Gastroesophageal sphincter (tissue), 3 donors: ENCODE measurements at regions not wholly inside any gene's neighbourhood (a gene's known extent, or its start where the extent isn't known, plus 50 kb on each side); places are given as distances from the start of the nearest gene placed in this dataset.

Experiments used
- POLR2A ChIP-seq, 2 donors: fragments of 450-650 bp; IDR thresholded peaks; one replicate each; pipeline ENCODE4 v1.6.1; 2017; ENCODE audit warnings: antibody characterized with exemption in 2 of 2, mild to moderate bottlenecking in 2 of 2, moderate library complexity in 1 of 2
- POLR2AphosphoS5 ChIP-seq: sonication (generic); formaldehyde crosslinking; IDR thresholded peaks from one replicate; pipeline ENCODE4 v1.6.1; 2017; ENCODE audit warnings: antibody characterized with exemption
- TF ChIP-seq, protein P1 (sequence below), 4 experiments: fragments of 200-600 bp in 2 of 4; fragments of 450-650 bp in 2 of 4; sonication (generic) in 1 of 4; IDR thresholded peaks; one replicate each; pipeline ENCODE4 v1.5.1; 2017 to 2019; ENCODE audit warnings: antibody characterized with exemption in 4 of 4, mild to moderate bottlenecking in 2 of 4, moderate library complexity in 2 of 4

DNA sequence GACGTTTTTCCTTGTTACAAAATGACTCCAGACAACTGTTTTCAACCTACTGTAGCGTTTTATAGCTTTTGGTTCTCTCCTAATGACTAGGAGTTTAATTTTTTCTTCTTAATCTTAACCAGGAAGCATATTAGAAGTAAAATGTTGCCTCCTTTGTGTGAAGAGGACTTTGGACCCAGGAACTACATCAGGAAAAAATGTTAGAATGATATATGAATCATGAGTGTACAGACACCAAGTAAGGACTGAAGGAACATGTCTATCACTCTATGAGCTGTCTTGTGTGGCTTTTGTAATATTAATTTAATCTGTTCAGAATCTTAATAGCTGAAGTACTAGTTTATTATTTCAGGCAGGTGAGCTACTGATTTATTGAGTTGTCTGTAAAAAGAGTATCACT lies 71.0 kb upstream of the MARCKS start:
- TF ChIP-seq POLR2A (IDR thresholded peaks at IDR 0.05) (no peak), POLR2AphosphoS5 (no peak)
- TF ChIP-seq, protein P1, sequence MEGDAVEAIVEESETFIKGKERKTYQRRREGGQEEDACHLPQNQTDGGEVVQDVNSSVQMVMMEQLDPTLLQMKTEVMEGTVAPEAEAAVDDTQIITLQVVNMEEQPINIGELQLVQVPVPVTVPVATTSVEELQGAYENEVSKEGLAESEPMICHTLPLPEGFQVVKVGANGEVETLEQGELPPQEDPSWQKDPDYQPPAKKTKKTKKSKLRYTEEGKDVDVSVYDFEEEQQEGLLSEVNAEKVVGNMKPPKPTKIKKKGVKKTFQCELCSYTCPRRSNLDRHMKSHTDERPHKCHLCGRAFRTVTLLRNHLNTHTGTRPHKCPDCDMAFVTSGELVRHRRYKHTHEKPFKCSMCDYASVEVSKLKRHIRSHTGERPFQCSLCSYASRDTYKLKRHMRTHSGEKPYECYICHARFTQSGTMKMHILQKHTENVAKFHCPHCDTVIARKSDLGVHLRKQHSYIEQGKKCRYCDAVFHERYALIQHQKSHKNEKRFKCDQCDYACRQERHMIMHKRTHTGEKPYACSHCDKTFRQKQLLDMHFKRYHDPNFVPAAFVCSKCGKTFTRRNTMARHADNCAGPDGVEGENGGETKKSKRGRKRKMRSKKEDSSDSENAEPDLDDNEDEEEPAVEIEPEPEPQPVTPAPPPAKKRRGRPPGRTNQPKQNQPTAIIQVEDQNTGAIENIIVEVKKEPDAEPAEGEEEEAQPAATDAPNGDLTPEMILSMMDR (IDR thresholded peaks at IDR 0.05): no peak
